ENCODE measurements at regions not wholly inside any gene's neighbourhood (a gene's known extent, or its start where the extent isn't known, plus 50 kb on each side); places are given as distances from the start of the nearest gene placed in this dataset.

- DNase-seq (ENCODE audit: low spot score), result no peak
Observed at GRCh38 chr20:40770564-40771307, 81.7 kb upstream of the MAFB start.

GRCh38 chr20:40771308-40771610, 82.2 kb upstream of the MAFB start:
- DNase-seq (ENCODE audit: low spot score), result no peak

DNA sequence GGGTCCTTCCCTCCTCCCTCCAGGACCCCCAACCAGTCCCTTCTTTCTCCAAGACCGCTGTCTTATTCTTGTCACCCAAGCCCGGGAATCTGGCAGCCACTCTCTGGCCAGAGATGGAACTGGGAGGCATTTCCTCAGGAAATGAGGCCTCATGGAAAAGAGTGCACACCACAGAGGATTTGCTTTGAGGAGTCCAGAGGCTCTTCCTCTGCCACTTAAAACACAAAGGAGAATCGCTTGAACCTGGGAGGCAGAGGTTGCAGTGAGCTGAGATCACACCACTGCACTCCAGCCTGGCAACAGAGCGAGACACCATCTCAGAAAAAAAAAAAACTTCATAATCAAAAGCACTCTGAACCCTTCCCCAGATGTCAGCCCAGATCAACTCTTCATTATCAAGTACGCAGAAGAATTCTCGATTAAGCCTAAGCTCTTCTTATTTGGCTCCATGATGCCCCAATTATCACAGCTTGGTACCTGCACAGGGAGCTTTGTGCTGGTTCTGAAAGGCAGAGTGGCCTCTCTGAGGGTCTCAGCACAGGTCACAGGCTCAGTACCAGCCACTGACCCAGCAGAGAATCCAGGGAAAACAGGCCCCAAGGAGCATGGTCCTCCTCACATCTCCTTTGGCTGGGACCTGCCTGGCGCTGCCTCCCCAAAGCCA, 82.9 kb upstream of the MAFB start:
- DNase-seq (ENCODE audit: low spot score), result no peak

- no peak for DNase-seq (ENCODE audit: low spot score)
Observed at GRCh38 chr20:40773376-40773775, 84.3 kb upstream of the MAFB start.

DNA sequence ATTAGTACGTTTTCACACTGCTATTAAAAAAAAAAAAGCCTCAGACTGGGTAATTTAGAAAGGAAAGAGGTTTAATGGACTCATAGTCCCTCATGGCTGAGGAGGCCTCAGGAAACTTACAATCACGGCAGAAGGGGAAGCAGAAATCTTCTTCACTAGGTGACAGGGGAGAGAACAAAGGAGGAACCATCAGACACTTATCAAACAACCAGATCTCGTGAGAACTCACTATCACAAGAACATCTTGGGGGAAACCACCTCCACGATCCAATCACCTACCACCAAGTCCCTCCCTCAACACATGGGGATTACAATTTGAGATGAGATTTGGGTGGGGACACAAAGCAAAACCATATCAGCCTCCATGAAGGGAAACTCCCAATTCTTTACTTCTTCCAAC, 85.2 kb upstream of the MAFB start:
- no peak for DNase-seq (ENCODE audit: low spot score)

DNA sequence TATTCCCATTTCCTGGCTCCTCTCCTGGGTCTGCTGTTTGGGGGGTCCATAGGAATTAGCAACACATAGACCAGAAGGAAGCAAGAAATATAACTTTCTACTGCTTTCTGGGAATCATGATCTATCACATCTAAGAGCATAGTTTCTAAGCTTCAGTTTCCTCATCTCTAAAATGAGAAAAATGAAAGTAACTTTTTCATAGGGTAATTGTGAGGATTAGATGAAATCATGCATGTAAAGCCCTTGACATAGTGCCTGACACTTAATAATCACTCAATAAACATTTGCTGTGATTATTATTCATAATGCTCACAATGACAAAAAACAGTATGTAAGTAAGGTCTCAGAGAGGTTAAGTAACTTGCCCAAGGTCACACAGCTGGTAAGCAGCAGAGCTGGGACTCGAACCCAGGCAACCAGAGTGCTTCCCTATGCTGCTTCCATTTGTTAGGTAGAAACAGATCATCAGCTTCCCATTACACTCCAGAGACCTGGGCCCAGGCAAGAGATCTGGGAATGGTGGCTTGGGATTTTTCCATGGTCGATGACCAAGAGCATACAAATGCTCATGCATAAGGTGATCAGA, 86.6 kb upstream of the MAFB start:
- DNase-seq (ENCODE audit: low spot score), result no peak

DNA sequence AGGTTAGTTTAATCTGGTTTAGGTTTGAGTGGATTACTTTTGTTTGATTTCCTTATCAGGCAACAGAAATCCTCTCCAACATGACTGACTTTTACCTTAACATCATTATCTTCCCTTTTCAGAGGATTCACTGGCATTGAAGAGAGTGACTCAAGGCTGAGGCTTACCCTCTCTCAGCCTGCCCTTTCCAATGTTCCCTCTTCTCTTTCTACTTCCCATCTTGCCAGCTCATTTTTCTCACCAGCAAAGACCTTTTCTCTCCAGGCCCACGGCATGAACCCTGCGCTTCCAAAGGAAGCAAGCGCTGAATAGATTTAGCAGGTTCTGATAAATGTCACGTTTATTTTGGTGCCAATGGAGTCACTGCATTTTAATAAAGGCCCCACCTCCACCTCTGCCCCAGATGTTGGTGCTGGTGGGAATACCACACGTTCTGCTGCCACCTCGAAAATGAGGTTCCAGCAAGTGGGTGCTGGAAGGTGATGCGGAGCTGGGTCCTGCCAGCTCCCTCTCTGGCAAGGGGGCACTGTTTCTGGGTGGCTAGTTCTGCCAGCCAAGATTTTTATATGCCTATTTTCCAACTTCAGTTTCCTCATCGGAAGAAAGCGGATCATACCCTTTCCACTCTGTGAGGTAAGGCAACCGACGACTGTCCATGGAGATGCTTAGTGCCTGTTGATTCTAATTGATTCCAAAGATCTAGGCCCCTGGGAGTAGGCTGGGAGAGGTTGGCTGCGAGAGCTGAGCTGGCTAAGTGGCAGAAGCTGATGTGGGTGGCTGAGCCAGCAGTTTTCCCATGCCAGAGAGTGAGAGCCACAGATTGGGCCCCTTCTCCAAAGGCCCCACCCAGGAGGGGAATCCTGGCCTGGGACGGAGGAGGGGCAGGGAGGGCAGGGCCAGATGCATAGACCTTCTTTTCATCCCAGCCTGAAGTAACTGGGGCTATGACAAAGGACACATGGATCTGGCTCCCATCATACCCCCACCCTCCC, 87.7 kb upstream of the MAFB start:
- no peak for DNase-seq (ENCODE audit: low spot score)

DNA sequence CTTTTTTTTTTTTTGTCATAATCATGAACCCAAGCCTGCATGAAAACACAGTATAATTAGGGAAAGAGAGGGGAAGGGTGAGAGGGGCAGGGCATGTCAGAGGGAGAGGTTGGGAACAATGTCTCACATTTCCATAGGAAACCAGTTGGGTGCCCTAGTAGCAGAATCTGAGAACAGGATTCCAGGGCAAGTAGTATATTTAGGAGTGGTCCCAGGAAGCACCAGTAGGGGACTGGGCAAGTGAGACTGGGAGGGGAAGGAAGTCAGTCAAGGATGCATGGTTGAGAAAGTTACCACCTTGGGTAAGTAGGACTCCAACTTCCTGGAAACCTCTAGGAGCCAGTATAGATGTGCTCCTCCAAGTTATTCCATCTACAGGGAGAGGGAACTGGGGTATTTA, 88.6 kb upstream of the MAFB start:
- DNase-seq (ENCODE audit: low spot score), result no peak

DNA sequence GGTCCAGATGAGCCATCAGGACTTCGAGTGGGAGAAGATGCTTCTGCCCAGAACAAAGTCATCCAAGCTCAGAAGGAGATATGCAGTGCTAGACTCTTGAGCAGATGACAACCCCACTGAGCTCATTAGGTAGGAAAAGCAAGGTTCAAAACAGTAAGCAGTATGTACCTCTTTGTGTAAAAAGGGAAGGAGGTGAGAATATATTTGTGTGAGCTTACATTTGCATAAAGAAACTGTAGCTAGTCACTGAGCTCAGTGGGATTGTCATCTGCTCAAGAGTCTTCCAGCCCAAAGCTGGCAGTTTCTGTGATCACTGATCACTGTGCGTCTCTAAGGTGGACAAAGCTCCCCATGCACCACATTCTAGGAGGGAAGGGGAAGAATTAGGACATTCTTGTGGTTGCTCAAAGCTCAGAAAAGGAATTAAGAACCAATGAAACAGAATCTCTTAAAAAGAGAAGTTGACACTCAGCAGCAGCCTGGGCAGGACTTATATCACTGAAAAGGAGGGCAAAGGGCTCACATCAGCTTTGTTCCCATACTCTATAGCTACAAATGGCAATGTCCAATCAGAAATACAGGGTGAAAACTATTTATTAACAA, 90.0 kb upstream of the MAFB start:
- no peak for DNase-seq (ENCODE audit: low spot score)

DNA sequence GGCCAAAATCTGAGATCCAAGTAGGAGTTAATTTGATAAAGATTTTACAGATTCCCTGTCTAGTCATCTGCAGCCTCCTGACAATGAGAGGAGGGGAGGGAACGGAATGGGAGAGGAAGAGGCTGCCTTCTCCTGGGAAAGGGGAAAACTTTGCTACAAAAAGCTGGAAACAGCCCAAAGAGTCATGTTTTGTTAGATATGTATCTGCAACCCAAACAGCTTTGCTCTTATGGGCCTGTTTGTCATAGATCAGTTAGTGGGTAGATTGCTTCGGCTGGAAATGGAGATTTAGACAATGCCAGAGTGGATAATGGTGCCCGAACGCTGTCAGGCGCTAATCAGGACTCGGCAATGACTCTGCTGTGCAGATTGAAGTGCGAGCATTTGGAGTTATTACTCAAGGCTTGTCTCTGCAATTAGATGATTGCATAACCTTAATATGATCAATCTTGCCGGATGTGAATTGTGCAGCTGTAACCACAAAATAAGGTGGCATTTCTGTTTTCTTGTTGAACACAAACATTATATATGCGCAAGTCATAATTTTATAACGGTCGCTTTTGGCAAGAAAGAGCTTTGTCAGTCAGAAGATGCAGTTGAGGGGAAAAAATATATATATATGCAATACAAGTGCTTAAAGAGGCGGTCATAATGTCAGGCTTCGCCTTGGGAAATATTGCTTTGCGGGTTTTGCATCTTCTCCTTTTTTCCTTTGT, 92.4 kb upstream of the MAFB start:
- DNase-seq (ENCODE audit: low spot score), result no peak

- DNase-seq (ENCODE audit: low spot score), result no peak
Observed at GRCh38 chr20:40782043-40782368, 93.0 kb upstream of the MAFB start.

DNA sequence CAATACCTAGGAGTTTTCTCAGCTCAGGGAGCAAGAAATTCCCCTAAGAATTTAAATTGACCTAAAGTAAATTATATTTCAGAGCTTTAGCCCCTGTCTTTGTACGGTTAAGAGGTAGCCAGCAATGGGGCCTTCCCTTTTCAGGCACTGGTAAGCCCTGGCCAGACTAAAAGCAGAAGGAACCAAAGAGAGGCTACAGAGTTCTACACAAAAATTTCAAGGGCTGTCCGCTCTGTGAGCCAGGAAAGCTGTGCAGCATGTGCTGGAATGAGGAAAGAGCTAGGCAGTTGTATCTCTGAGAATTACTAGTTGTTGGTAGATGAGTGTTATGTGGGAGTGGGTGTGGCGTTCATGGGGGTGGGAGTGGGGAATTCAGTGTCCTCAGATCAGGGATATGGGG, 96.3 kb upstream of the MAFB start:
- no peak for DNase-seq (ENCODE audit: low spot score)

- DNase-seq (ENCODE audit: low spot score), result no peak
Observed at GRCh38 chr20:40786336-40786735, 97.3 kb upstream of the MAFB start.

DNA sequence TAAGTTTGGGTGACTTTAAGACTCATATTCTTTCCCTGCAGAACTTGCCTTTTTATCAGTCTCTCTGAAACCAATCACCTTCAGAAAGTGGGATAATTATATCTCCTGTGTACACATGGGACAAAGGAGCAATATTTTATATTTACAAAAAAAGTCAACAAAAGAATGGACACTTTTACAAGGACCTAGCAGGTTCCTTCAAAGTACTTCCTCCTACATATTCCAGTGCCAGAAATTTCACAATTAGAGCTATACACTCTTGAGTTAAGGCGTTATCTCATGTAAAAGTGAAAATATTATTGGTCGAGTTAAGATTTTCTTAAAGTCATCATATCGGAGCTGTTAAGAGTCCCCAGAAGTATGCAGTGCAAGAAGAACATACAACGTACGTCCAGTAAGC, 98.9 kb upstream of the MAFB start:
- no peak for DNase-seq (ENCODE audit: low spot score)

DNA sequence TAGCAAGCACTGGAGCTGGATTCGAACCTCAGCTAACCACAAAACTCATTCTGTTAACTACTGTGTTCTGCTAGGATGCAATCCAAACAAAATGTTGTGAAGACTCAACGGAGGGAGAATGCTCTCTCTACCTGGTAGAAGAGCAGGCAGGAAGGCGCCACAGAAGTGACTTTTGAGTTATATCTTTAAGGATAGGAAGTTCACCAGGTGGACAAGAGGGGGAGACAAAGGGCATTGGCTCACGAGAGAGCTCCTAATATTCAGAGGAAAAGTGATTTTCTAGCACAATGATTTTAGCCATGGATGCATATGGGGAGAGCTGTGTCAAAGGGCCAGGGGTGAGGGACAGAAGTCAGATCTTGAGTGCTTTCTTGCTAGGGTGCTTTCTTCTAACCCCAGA, 108.4 kb upstream of the MAFB start:
- no peak for DNase-seq (ENCODE audit: low spot score)

DNA sequence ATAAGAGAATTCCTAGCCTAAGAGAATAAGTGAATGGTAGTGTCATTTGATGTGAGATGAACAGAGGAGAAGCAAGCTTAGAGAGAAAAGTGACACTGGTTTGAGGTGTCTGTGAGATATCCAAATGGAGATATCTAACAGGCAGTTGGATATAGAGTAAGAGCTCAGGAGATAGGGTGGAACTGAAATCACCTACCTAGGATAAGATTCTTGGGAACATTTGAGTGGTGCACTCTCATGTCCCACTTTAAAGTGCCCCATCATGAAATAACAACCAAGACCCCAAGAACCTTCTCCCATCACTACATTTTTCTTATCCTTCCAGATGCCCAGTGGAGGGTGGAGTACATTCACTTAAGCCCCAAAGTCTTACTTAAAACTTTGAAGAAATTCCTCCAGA, 109.0 kb upstream of the MAFB start:
- DNase-seq (ENCODE audit: low spot score), result no peak

DNA sequence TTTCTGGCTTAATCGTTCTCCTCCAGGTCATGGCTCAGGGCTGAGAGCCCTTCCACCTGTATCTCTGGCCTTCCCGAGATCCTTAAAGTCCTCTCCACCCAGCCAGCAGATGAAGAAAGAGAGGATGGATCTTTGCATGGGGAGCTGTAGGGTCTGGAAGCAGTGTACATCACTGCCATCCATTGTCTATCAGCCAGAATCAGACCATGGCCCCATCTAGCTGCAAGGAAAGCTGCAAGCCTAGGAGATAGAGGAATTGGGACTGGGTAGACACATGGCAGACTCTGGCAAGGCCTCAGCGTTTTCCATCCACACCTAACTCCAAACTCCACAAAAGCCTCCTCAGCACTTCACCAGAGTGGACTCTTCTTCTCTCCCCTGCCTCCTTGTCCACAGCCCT, 113.8 kb upstream of the MAFB start:
- no peak for DNase-seq (ENCODE audit: low spot score)

DNA sequence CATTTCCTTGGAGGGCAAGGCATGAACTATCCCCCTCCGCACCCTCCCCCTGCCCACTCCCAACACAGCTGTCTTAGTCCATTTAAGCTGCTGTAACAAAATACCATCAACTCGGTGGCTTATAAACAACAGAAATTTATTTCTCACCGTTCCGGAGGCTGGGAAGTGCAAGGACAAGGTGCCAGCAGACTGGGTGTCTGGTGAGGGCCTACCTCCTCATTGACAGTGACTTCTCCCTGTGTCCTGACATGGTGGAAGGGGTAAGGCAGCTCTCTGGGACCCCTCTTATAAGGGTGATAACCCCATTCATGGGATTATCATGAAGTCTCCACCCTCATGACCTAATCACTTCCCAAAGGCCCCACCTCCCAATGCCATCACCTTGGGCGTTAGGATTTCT, 114.3 kb upstream of the MAFB start:
- no peak for DNase-seq (ENCODE audit: low spot score)

DNA sequence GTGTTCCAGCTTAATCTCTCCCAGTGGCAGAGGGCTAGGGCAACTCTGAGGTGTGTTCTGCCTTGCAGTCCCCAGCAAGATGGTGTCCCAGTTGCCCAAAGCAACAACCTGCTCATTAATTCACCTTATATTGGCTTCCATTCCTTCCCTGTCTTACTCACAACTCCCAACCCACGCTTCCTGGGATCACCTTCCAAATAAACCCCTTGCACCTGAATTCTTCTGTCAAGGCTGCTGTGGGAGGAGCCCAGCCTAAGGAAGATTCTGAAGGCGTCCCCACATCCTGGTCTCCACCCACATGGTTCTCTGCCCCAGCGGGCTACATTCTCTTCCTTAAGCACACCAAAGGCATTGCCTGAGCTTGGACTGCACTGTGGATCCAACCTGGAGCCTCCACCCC, 116.6 kb upstream of the MAFB start:
- DNase-seq (ENCODE audit: low spot score), result no peak

GRCh38 chr20:40806929-40807820, 118.1 kb upstream of the MAFB start:
- DNase-seq (ENCODE audit: low spot score), result no peak

DNA sequence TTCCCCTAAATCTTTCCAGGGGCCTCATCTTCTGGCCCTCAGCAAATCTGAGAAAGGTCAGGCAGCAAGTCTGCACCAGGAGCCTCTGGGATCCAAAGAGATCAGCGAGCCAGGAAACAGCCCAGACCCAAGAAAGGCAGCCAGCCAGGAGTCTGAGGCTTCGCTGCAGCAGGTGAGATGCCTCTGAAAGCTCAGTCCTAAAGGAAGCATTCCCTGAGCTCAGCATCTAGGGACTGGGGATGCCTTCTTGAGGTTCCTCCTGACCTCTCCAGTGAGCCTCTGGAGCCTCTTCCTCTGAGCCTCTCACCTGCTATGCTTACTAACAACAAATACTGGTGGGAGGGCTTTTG, 118.8 kb upstream of the MAFB start:
- no peak for DNase-seq (ENCODE audit: low spot score)
